Trophoblast cell (in vitro differentiated cells and primary cell): ENCODE measurements at regions not wholly inside any gene's neighbourhood (a gene's known extent, or its start where the extent isn't known, plus 50 kb on each side); places are given as distances from the start of the nearest gene placed in this dataset.

Source experiments
- DNase-seq, 2 donors: peaks; one replicate each; pipeline ENCODE4 v3.0.0-alpha.2; 2016
- H2AFZ ChIP-seq: 2 replicates; pipeline ENCODE4 v1.6.1; 2013; ENCODE audit warnings: low read length, moderate library complexity, mild to moderate bottlenecking; ENCODE audit not compliant: insufficient read depth, poor library complexity
- H2AK5ac ChIP-seq: 2 replicates; pipeline ENCODE4 v1.6.1; 2013; ENCODE audit warnings: mild to moderate bottlenecking, low read length
- H2BK120ac ChIP-seq: 2 replicates; pipeline ENCODE4 v1.6.1; 2013; ENCODE audit warnings: low read length, mild to moderate bottlenecking, moderate library complexity; ENCODE audit not compliant: insufficient read depth, poor library complexity
- H2BK12ac ChIP-seq: 2 replicates; pipeline ENCODE4 v1.6.1; 2013; ENCODE audit warnings: mild to moderate bottlenecking, low read length, moderate library complexity
- H2BK5ac ChIP-seq: 2 replicates; pipeline ENCODE4 v1.6.1; 2013; ENCODE audit warnings: low read length, low read depth, moderate library complexity, mild to moderate bottlenecking; ENCODE audit not compliant: poor library complexity
- H3K14ac ChIP-seq: 2 replicates; pipeline ENCODE4 v1.6.1; 2013; ENCODE audit warnings: mild to moderate bottlenecking, low read length
- H3K18ac ChIP-seq: 2 replicates; pipeline ENCODE4 v1.6.1; 2013; ENCODE audit warnings: mild to moderate bottlenecking, low read length
- H3K23ac ChIP-seq: 2 replicates; pipeline ENCODE4 v1.6.1; 2013; ENCODE audit warnings: low read length
- H3K27ac ChIP-seq: 2 replicates; pipeline ENCODE4 v1.5.1; 2013; ENCODE audit warnings: low read depth, mild to moderate bottlenecking, inconsistent platforms, low read length, moderate library complexity
- H3K27me3 ChIP-seq: 2 replicates; pipeline ENCODE4 v1.6.1; 2013; ENCODE audit warnings: inconsistent platforms, mild to moderate bottlenecking, low read length, moderate library complexity; ENCODE audit not compliant: insufficient read depth
- H3K36me3 ChIP-seq, 2 experiments: 1 replicate in 1 of 2; 2 replicates in 1 of 2; pipeline ENCODE4 v1.6.1; 2013; ENCODE audit warnings: low read length in 2 of 2, mild to moderate bottlenecking in 2 of 2, moderate library complexity in 1 of 2; ENCODE audit not compliant: insufficient read depth in 2 of 2, control insufficient read depth in 1 of 2
- H3K4ac ChIP-seq: 2 replicates; pipeline ENCODE4 v1.6.1; 2013; ENCODE audit warnings: low read depth, mild to moderate bottlenecking, low read length, moderate library complexity
- H3K4me1 ChIP-seq, 2 experiments: 1 replicate in 1 of 2; 2 replicates in 1 of 2; pipeline ENCODE4 v1.6.1; 2013; ENCODE audit warnings: low read length in 2 of 2, mild to moderate bottlenecking in 2 of 2, moderate library complexity in 1 of 2; ENCODE audit not compliant: insufficient read depth in 2 of 2, control insufficient read depth in 1 of 2
- H3K4me2 ChIP-seq: 2 replicates; pipeline ENCODE4 v1.6.1; 2013; ENCODE audit warnings: inconsistent platforms, mild to moderate bottlenecking, low read length, moderate library complexity
- H3K4me3 ChIP-seq: 2 replicates; pipeline ENCODE4 v1.5.1; 2013; ENCODE audit warnings: mild to moderate bottlenecking, low read depth, low read length, inconsistent platforms
- H3K79me1 ChIP-seq: one replicate; pipeline ENCODE4 v1.6.1; 2013; ENCODE audit warnings: low read length
- H3K79me2 ChIP-seq: 2 replicates; pipeline ENCODE4 v1.6.1; 2013; ENCODE audit warnings: low read length, mild to moderate bottlenecking; ENCODE audit not compliant: control insufficient read depth, insufficient read depth, poor library complexity
- H3K9ac ChIP-seq: 2 replicates; pipeline ENCODE4 v1.6.1; 2013; ENCODE audit warnings: mild to moderate bottlenecking, low read length
- H3K9me3 ChIP-seq: 2 replicates; pipeline ENCODE4 v1.6.1; 2013; ENCODE audit warnings: low read depth, mild to moderate bottlenecking, control low read depth, inconsistent platforms, low read length; ENCODE audit not compliant: insufficient read depth
- H4K12ac ChIP-seq: 2 replicates; pipeline ENCODE4 v1.6.1; 2013; ENCODE audit warnings: low read depth, mild to moderate bottlenecking, low read length, moderate library complexity
- H4K8ac ChIP-seq: 2 replicates; pipeline ENCODE4 v1.6.1; 2013; ENCODE audit warnings: low read depth, mild to moderate bottlenecking, low read length, moderate library complexity
- H4K91ac ChIP-seq: one replicate; pipeline ENCODE4 v1.6.1; 2013; ENCODE audit warnings: low read depth, mild to moderate bottlenecking, low read length, moderate library complexity
- WGBS: extraction: QIAGEN DNeasy Blood & Tissue Kit; methylation state at CpG from one replicate; pipeline ENCODE4 v1.1.7; 2013; ENCODE audit warnings: missing lambda C conversion rate; ENCODE audit not compliant: insufficient read length, insufficient coverage; ENCODE audit errors: extremely low coverage; 5-methylcytosine and 5-hydroxymethylcytosine counted together

DNA sequence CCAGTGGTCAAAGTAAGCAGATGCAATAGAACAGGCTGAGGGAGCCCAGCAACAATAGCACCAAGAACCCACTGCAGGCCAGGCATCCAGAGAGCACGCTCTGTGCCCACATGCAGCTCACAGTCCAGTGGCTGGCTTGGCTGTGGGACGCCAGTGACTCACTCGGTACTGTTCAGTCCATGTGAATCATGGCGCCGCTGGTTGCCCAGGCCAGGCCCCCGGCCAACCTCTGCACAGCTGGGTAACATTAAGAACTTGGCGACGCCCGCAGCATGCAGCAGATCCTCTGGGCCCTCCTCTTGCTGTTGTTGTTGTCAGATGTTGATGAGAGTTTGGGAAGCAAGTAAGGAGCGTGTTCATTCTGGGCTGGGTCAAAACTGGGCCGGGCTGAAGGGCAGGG is 60.5 kb downstream of the MSX1 start:
- no peak overlapping the region for H3K27ac ChIP-seq
- H2BK120ac ChIP-seq: no peak overlapping the region
- H3K36me3 ChIP-seq: no peaks in the 10 kb centered on the region
- H4K91ac ChIP-seq: no peak overlapping the region
- H3K79me2 ChIP-seq: no peaks in the 10 kb centered on the region
- H4K12ac ChIP-seq: no peak overlapping the region
- no peak overlapping the region for H3K4me2 ChIP-seq
- H3K4me1 ChIP-seq: no peaks in the 10 kb centered on the region
- H3K4ac ChIP-seq: no peak overlapping the region
- no peak overlapping the region for H2BK5ac ChIP-seq
- no peaks in the 10 kb centered on the region for H3K27me3 ChIP-seq
- no peak overlapping the region for H2AFZ ChIP-seq
- H4K8ac ChIP-seq: no peak overlapping the region
- DNase-seq: no peak
- no peak overlapping the region for H3K23ac ChIP-seq
- no CpG with 5 or more reads among the region's 11 CpGs for WGBS
- H3K18ac ChIP-seq: no peak overlapping the region
- peaks cover 18% of the 10 kb centered on the region for H3K9me3 ChIP-seq
- H3K9ac ChIP-seq: no peak overlapping the region
- no peak overlapping the region for H2BK12ac ChIP-seq
- no peaks in the 10 kb centered on the region for H3K79me1 ChIP-seq
- H3K4me3 ChIP-seq: no peak overlapping the region
- no peak overlapping the region for H3K14ac ChIP-seq
- H2AK5ac ChIP-seq: no peak overlapping the region

DNA sequence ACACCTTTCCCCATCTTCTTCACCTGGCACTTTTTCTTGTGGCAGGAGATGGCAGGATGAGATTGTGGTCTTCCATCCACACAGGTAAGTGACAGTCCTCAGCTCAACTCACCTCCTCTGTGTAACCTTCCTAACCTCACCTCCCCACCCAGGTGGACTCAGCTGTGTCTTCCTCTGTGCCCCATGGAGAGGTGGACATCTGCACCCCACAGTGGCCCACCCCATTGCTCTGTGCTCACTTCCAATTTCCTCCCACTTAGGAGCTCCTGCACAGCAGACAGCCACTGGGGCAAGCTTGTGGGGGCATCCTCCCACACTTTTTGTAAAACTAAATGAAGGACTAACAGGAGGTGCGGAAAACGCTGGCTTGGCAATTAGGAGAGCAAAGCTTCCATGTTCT is 61.6 kb downstream of the MSX1 start:
- Histone ChIP-seq H4K12ac (no peak overlapping the region), H3K36me3 (no peaks in the 10 kb centered on the region), H3K9ac (no peak overlapping the region), H4K8ac (no peak overlapping the region), H3K27ac (no peak overlapping the region), H2BK5ac (no peak overlapping the region), H2BK12ac (no peak overlapping the region), H3K18ac (no peak overlapping the region), H3K14ac (no peak overlapping the region), H3K4me2 (no peak overlapping the region), H3K4me3 (no peak overlapping the region), H3K4me1 (no peaks in the 10 kb centered on the region), H3K4ac (no peak overlapping the region), H3K79me2 (no peaks in the 10 kb centered on the region), H4K91ac (no peak overlapping the region), H3K23ac (no peak overlapping the region), H2AFZ (no peak overlapping the region), H3K9me3 (peaks cover 18% of the 10 kb centered on the region), H2AK5ac (no peak overlapping the region), H3K79me1 (no peaks in the 10 kb centered on the region), H2BK120ac (no peak overlapping the region), H3K27me3 (no peaks in the 10 kb centered on the region)
- WGBS: no CpG with 5 or more reads among the region's 2 CpGs
- DNase-seq: no peak

DNA sequence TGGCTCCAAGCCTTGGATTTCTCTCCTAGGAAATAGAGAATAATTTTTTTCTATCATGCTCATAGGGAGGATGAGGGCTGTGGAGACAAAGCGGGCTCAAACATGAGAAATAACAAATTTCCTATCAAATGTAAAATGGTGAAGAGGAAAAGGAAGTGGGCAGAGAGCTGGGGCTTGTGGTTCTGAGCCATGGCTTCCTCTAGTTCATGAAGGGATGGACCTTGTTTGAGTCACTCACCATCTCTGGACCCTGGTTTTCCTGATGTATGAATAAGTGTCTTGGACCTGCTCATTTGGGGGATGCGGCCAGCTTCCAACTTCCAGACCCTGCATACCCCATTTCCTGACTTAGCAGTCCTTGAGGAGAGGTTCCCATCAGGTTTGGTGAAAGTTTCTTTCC is 63.0 kb downstream of the MSX1 start:
- H2BK5ac ChIP-seq: no peak overlapping the region

DNA sequence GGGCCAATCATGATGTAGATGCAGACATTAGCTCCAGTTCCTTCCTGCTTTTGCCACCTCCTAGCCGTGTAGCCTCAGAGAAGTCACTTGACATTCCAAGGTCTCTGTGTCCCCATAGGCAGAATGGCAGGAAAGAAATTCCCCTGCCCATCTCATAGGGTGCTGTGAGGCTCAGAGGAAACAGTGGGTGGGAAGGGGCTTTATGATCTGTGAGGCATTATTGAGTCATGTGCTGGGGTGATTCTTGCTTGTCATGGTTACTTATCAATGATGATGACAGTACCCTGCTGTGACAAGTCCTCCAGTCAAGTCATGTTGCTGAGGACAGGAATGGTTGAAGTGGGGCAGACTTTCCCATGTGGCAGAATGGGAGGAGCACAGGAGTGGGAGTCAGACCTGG is 63.7 kb downstream of the MSX1 start:
- Histone ChIP-seq H4K8ac (no peak overlapping the region), H3K23ac (no peak overlapping the region), H2BK5ac (no peak overlapping the region), H3K9me3 (peaks cover 14% of the 10 kb centered on the region), H4K91ac (no peak overlapping the region), H3K18ac (no peak overlapping the region), H2BK12ac (no peak overlapping the region), H3K79me2 (no peaks in the 10 kb centered on the region), H3K4ac (no peak overlapping the region), H3K27me3 (no peaks in the 10 kb centered on the region), H2BK120ac (no peak overlapping the region), H3K14ac (no peak overlapping the region), H2AFZ (no peak overlapping the region), H4K12ac (no peak overlapping the region), H3K27ac (no peak overlapping the region), H3K9ac (no peak overlapping the region), H3K36me3 (no peaks in the 10 kb centered on the region), H2AK5ac (no peak overlapping the region), H3K4me3 (no peak overlapping the region), H3K79me1 (no peaks in the 10 kb centered on the region), H3K4me1 (no peaks in the 10 kb centered on the region), H3K4me2 (no peak overlapping the region)
- no CpG with 5 or more reads among the region's 1 CpG for WGBS
- DNase-seq: no peak

More for the DNA sequence above, 63.0 kb downstream of the MSX1 start:
- Histone ChIP-seq H3K4me1 (no peaks in the 10 kb centered on the region), H3K4ac (no peak overlapping the region), H3K4me3 (no peak overlapping the region), H3K27ac (no peak overlapping the region), H3K23ac (no peak overlapping the region), H3K79me2 (no peaks in the 10 kb centered on the region), H2AFZ (no peak overlapping the region), H3K18ac (no peak overlapping the region), H2BK12ac (no peak overlapping the region), H4K12ac (no peak overlapping the region), H3K36me3 (no peaks in the 10 kb centered on the region), H3K14ac (no peak overlapping the region), H3K9me3 (peaks cover 17% of the 10 kb centered on the region), H3K9ac (no peak overlapping the region), H2AK5ac (no peak overlapping the region), H3K27me3 (no peaks in the 10 kb centered on the region), H3K4me2 (no peak overlapping the region), H4K91ac (no peak overlapping the region), H3K79me1 (no peaks in the 10 kb centered on the region), H4K8ac (no peak overlapping the region), H2BK120ac (no peak overlapping the region)
- no CpG with 5 or more reads among the region's 2 CpGs for WGBS
- no peak for DNase-seq
